ENCODE measurements at regions not wholly inside any gene's neighbourhood (a gene's known extent, or its start where the extent isn't known, plus 50 kb on each side); places are given as distances from the start of the nearest gene placed in this dataset.

GRCh38 chr4:187586892-187587291 is 408.7 kb upstream of the ZFP42 start:
- TF ChIP-seq, protein P1, sequence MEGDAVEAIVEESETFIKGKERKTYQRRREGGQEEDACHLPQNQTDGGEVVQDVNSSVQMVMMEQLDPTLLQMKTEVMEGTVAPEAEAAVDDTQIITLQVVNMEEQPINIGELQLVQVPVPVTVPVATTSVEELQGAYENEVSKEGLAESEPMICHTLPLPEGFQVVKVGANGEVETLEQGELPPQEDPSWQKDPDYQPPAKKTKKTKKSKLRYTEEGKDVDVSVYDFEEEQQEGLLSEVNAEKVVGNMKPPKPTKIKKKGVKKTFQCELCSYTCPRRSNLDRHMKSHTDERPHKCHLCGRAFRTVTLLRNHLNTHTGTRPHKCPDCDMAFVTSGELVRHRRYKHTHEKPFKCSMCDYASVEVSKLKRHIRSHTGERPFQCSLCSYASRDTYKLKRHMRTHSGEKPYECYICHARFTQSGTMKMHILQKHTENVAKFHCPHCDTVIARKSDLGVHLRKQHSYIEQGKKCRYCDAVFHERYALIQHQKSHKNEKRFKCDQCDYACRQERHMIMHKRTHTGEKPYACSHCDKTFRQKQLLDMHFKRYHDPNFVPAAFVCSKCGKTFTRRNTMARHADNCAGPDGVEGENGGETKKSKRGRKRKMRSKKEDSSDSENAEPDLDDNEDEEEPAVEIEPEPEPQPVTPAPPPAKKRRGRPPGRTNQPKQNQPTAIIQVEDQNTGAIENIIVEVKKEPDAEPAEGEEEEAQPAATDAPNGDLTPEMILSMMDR (IDR thresholded peaks at IDR 0.05), result no peak
- TF ChIP-seq POLR2A (IDR thresholded peaks at IDR 0.05) (no peak), POLR2AphosphoS5 (IDR thresholded peaks at IDR 0.05) (no peak), EP300 (IDR thresholded peaks at IDR 0.05) (no peak)
